ENCODE measurements at regions not wholly inside any gene's neighbourhood (a gene's known extent, or its start where the extent isn't known, plus 50 kb on each side); places are given as distances from the start of the nearest gene placed in this dataset.

GRCh38 chr5:62791059-62791458 lies 212.4 kb downstream of the LRRC70 start:
- peaks cover 7% of the 10 kb centered on the region for H3K9me3 Mint-ChIP-seq (ENCODE audit: unreplicated experiment)
- ChIA-PET CTCF (interaction anchor here (0.6 to 1.0 kb wide), 2 partner anchors 10 to 328 kb away, joined by 3 read pairs; no protein-coding TSS in a partner anchor), POLR2A (no interaction called here)
- intact Hi-C loops (cut with micrococcal nuclease): no loop called here
- no peak overlapping the region for H3K27ac Mint-ChIP-seq (ENCODE audit: low read depth, unreplicated experiment)
- no TSS peak for BruUV-seq (replicated peaks)
- no peaks in the 10 kb centered on the region for H3K27me3 Mint-ChIP-seq (ENCODE audit: insufficient read depth, unreplicated experiment)
- peak; percentile 28 for DNase-seq (ENCODE audit: unreplicated experiment)
- H3K4me1 Mint-ChIP-seq (ENCODE audit: insufficient read depth, unreplicated experiment): peaks cover 15% of the 10 kb centered on the region
- peak; percentile 18 for TF ChIP-seq CTCF (IDR thresholded peaks at IDR 0.05; ENCODE audit: unreplicated experiment)
- no peaks in the 10 kb centered on the region for H3K36me3 Mint-ChIP-seq (ENCODE audit: insufficient read depth, unreplicated experiment)
- no peak overlapping the region for H3K4me3 Mint-ChIP-seq (ENCODE audit: unreplicated experiment)

DNA sequence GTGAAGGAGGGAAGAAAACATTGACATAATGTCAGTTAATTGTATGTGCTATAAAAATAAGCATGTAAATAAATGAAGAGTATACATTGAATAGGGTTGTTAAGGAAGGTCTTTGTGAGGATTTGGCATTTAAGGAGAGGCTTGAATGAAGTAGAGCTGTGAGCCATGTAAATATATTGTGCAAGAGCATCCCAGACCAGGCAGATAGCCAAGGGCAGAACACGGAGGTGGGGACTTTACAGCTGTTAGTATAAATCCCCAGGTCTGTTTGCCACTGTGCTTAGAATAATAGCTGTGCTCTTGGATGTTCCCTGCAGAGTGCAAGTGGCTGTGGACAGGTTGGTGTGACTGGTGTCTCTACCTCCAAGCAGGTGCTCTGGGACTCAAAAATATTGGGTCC lies 211.7 kb downstream of the LRRC70 start:
- ChIA-PET POLR2A (no interaction called here), CTCF (interaction anchor here (0.6 to 1.6 kb wide), 4 partner anchors 10 to 345 kb away, joined by 3 to 9 read pairs (median 3); partner anchors contain the start of gene LRRC70)
- no peak for TF ChIP-seq CTCF (IDR thresholded peaks at IDR 0.05; ENCODE audit: unreplicated experiment)
- Mint-ChIP-seq H3K36me3 (ENCODE audit: insufficient read depth, unreplicated experiment) (no peaks in the 10 kb centered on the region), H3K4me1 (ENCODE audit: insufficient read depth, unreplicated experiment) (peaks cover 15% of the 10 kb centered on the region), H3K4me3 (ENCODE audit: unreplicated experiment) (no peak overlapping the region), H3K9me3 (ENCODE audit: unreplicated experiment) (peaks cover 2% of the 10 kb centered on the region), H3K27ac (ENCODE audit: low read depth, unreplicated experiment) (no peak overlapping the region), H3K27me3 (ENCODE audit: insufficient read depth, unreplicated experiment) (no peaks in the 10 kb centered on the region)
- peak; percentile 63 for DNase-seq (ENCODE audit: unreplicated experiment)
- intact Hi-C loops (cut with micrococcal nuclease): no loop called here
- no TSS peak for BruUV-seq (replicated peaks)

- ChIA-PET POLR2A (no interaction called here), CTCF (interaction anchor here (0.5 to 1.2 kb wide), 3 partner anchors 215 to 1176 kb away, joined by 3 to 4 read pairs (median 4); partner anchors contain the start of gene HTR1A)
- H3K4me3 Mint-ChIP-seq (ENCODE audit: unreplicated experiment): no peak overlapping the region
- TF ChIP-seq CTCF (IDR thresholded peaks at IDR 0.05; ENCODE audit: unreplicated experiment): no peak
- no TSS peak for BruUV-seq (replicated peaks)
- no peaks in the 10 kb centered on the region for H3K36me3 Mint-ChIP-seq (ENCODE audit: insufficient read depth, unreplicated experiment)
- no peak overlapping the region for H3K27ac Mint-ChIP-seq (ENCODE audit: low read depth, unreplicated experiment)
- no peak for DNase-seq (ENCODE audit: unreplicated experiment)
- intact Hi-C loops (cut with micrococcal nuclease): no loop called here
- no peaks in the 10 kb centered on the region for H3K9me3 Mint-ChIP-seq (ENCODE audit: unreplicated experiment)
- no peaks in the 10 kb centered on the region for H3K27me3 Mint-ChIP-seq (ENCODE audit: insufficient read depth, unreplicated experiment)
- H3K4me1 Mint-ChIP-seq (ENCODE audit: insufficient read depth, unreplicated experiment): peaks cover 15% of the 10 kb centered on the region
Observed at GRCh38 chr5:62786099-62786498, 207.5 kb downstream of the LRRC70 start.

GRCh38 chr5:62785588-62785987 lies 207.0 kb downstream of the LRRC70 start:
- no peak for DNase-seq (ENCODE audit: unreplicated experiment)
- H3K4me3 Mint-ChIP-seq (ENCODE audit: unreplicated experiment): no peak overlapping the region
- H3K36me3 Mint-ChIP-seq (ENCODE audit: insufficient read depth, unreplicated experiment): no peaks in the 10 kb centered on the region
- H3K27ac Mint-ChIP-seq (ENCODE audit: low read depth, unreplicated experiment): no peak overlapping the region
- CTCF ChIA-PET: interaction anchor here (0.6 to 1.2 kb wide), 2 partner anchors 215 to 311 kb away, joined by 3 to 4 read pairs; no protein-coding TSS in a partner anchor
- no peak for TF ChIP-seq CTCF (IDR thresholded peaks at IDR 0.05; ENCODE audit: unreplicated experiment)
- POLR2A ChIA-PET: no interaction called here
- BruUV-seq (replicated peaks): no TSS peak
- H3K27me3 Mint-ChIP-seq (ENCODE audit: insufficient read depth, unreplicated experiment): no peaks in the 10 kb centered on the region
- peaks cover 13% of the 10 kb centered on the region for H3K4me1 Mint-ChIP-seq (ENCODE audit: insufficient read depth, unreplicated experiment)
- intact Hi-C loops (cut with micrococcal nuclease): no loop called here
- H3K9me3 Mint-ChIP-seq (ENCODE audit: unreplicated experiment): no peaks in the 10 kb centered on the region

Measured in MCF 10A (cell line).